ENCODE measurements at regions not wholly inside any gene's neighbourhood (a gene's known extent, or its start where the extent isn't known, plus 50 kb on each side); places are given as distances from the start of the nearest gene placed in this dataset.
"Not testable (repeated sequence)": the region's sequence is repeated elsewhere in the genome, so short reads cannot be mapped to it uniquely, and the experiment has no call there.

GRCh38 chr21:13921455-13921854 is 289.3 kb downstream of the LIPI start:
- DNase-seq (ENCODE audit: low read depth), result not testable (repeated sequence)

GRCh38 chr21:13907385-13907784 is 297.8 kb downstream of the POTED start:
- not testable (repeated sequence) for DNase-seq (ENCODE audit: low read depth)

DNA sequence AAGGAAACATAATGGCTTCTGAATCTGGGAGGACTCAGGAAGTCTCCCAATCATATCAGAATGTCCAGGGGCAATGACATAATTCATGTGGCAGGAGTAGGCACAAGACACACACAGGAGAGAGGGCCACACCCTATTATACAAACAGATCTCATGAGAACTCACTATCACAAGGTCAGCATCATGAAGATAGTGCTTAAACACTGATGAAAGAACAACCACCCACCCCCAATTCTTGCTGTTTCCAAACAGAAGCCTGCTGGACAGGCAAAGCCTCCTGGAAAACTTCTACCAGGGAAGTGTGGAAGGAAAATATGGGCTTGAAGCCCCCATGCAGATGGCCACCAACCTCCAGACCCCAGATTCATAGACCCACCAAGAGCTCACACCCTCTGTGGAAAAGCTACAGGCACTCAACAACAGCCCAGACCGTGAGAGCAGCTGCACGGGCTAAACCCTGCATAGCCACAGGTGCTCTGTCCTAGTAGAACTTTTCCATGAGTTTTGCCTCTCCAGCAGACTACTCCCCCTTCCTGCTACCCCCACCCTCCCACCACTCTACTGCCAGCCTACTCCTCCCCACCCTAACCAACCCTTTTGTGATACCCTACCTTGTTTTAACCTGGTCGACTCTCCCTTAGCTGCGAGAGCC is 287.1 kb downstream of the POTED start:
- not testable (repeated sequence) for DNase-seq (ENCODE audit: low read depth)

- DNase-seq (ENCODE audit: low read depth), result not testable (repeated sequence)
Measured at GRCh38 chr21:13893617-13894016, 284.0 kb downstream of the POTED start.

- DNase-seq (ENCODE audit: low read depth), result not testable (repeated sequence)
Measured at GRCh38 chr21:13893025-13893424, 283.4 kb downstream of the POTED start.

GRCh38 chr21:13892146-13892751 is 282.7 kb downstream of the POTED start:
- DNase-seq (ENCODE audit: low read depth), result not testable (repeated sequence)

GRCh38 chr21:13889176-13889575 is 279.6 kb downstream of the POTED start:
- not testable (repeated sequence) for DNase-seq (ENCODE audit: low read depth)

GRCh38 chr21:13883641-13884395 is 274.2 kb downstream of the POTED start:
- DNase-seq (ENCODE audit: low read depth), result not testable (repeated sequence)

- not testable (repeated sequence) for DNase-seq (ENCODE audit: low read depth)
Measured at GRCh38 chr21:13877503-13877902, 267.9 kb downstream of the POTED start.

DNA sequence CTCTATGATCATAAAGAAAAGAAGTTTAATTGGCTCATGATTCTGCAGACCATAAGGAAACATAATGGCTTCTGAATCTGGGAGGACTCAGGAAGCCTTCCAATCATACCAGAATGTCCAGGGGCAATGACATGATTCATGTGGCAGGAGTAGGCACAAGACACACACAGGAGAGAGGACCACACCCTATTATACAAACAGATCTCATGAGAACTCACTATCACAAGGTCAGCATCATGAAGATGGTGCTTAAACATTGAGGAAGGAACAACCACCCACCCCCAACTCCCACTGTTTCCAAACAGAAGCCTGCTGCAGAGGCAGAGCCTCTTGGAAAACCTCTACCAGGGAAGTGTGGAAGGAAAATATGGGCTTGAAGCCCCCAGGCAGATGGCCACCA is 267.4 kb downstream of the POTED start:
- not testable (repeated sequence) for DNase-seq (ENCODE audit: low read depth)

- not testable (repeated sequence) for DNase-seq (ENCODE audit: low read depth)
Measured at GRCh38 chr21:13874001-13874400, 264.4 kb downstream of the POTED start.

GRCh38 chr21:13854638-13855037 is 245.1 kb downstream of the POTED start:
- DNase-seq (ENCODE audit: low read depth), result no peak

GRCh38 chr21:13850808-13851207 is 241.2 kb downstream of the POTED start:
- DNase-seq (ENCODE audit: low read depth), result not testable (repeated sequence)

GRCh38 chr21:13849489-13849888 is 239.9 kb downstream of the POTED start:
- DNase-seq (ENCODE audit: low read depth), result not testable (repeated sequence)

DNA sequence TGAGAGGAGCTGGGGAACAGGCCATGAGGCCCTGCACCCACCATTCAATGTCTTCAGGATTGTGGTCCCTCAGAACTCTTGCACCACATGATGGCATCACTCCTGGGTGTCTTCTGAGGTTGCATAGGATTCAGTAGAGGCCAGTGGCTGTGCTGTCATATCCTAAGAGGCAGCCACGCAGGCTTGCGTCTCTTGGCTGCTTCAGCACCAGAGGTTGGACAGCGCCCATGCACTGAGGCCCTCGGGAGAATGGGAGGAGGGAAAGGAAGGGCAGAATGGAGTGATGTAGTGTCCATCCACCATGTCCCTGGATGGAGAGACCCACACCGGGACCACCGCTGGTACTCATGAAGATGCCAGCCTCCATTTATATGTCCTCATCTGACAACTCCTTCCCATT is 237.1 kb downstream of the POTED start:
- DNase-seq (ENCODE audit: low read depth), result not testable (repeated sequence)

DNA sequence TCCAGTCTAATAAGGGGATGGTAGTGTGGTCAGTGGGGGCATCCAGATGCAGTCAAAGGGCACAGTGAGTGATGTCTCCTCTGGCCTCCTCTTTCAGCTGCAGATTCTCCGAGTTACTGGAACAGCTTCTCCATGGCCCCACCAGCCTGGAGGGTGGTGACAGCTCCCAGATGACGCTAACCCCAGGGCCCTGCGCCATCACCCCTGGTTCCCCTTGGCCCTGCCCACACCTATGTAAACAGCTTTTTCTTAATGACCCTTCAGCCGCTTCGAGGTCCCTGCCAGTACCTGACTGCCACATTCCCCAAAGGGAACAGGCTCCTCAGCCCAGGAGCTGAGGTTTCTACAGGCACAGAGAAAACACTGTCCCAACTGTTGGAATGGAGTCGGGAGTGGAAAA is 235.0 kb downstream of the POTED start:
- DNase-seq (ENCODE audit: low read depth), result not testable (repeated sequence)

DNA sequence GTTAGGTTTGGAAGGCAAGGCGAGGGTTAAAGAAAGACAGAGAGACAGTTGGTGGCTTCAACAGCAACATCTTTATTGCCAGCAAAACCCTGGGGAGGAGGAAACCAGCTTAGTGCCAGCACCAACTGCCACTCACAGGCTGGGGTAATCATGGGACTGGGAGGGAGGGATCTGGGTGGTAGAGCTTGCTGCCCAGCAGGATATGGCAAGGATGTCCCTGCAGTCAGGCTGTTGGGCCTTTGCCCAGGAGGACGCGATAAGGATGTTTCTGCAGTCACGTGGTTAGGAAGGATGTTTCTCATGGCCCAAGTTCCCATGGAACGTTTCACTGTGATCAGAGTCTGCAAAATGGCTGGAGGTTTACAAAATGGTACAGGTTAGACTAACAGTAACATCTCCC is 233.5 kb downstream of the POTED start:
- not testable (repeated sequence) for DNase-seq (ENCODE audit: low read depth)

DNA sequence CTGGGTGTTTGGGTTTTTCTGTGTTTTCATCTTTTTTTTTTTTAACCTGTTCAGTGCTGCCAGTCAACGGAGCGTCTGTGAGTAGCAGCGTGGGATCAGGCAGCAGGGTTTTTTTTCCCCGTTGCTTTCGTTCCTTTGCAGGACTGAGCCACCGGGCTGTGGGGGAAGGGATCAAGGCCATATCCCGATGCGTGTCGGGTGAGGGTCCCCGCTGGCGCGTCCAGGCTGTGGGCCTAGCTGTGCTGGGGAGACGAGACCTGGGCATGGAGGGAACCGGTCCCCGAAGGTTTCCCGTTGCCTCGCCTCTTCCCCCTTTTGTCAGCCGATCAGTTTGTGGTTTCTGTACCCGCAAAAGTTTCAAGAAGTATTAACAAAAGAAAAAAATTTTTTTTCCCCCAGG is 218.1 kb downstream of the POTED start:
- not testable (repeated sequence) for DNase-seq (ENCODE audit: low read depth)

- no peak for DNase-seq (ENCODE audit: low read depth)
Measured at GRCh38 chr21:13827201-13827600, 217.6 kb downstream of the POTED start.

GRCh38 chr21:13826511-13826910 is 216.9 kb downstream of the POTED start:
- DNase-seq (ENCODE audit: low read depth), result not testable (repeated sequence)

DNA sequence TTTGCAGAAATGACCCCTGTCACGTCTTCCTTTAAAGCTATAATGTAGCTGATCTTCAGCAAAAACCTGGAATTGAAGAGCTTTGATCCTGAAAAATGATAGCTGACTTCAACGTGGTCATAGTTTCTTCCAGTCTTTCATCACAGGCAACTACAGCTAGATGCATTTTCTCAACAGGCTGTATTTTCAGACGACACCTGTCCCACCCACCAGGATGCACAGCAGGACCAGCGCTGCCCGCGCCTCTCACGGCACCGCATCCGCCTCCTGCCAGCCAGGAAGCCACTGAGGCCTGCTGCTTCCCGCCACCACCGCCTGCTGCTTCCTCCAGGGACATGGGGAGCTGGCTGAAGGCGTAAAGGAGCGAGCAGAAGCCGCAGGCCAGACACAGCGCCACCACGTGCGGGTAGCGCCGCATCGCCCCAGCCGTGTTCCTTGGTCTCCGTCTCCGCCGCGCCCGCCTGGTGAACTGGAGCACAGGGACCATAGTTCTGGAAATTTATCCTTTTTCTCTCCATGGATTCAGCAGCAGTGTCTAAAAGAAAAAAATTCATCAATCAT is 215.7 kb downstream of the POTED start:
- not testable (repeated sequence) for DNase-seq (ENCODE audit: low read depth)

GRCh38 chr21:13820286-13820685 is 210.7 kb downstream of the POTED start:
- not testable (repeated sequence) for DNase-seq (ENCODE audit: low read depth)

- DNase-seq (ENCODE audit: low read depth), result not testable (repeated sequence)
Measured at GRCh38 chr21:13812191-13812590, 202.6 kb downstream of the POTED start.

All from iris pigment epithelial cell (primary cell).